ENCODE measurements at regions not wholly inside any gene's neighbourhood (a gene's known extent, or its start where the extent isn't known, plus 50 kb on each side); places are given as distances from the start of the nearest gene placed in this dataset.
"Not testable (repeated sequence)": the region's sequence is repeated elsewhere in the genome, so short reads cannot be mapped to it uniquely, and the experiment has no call there.

DNA sequence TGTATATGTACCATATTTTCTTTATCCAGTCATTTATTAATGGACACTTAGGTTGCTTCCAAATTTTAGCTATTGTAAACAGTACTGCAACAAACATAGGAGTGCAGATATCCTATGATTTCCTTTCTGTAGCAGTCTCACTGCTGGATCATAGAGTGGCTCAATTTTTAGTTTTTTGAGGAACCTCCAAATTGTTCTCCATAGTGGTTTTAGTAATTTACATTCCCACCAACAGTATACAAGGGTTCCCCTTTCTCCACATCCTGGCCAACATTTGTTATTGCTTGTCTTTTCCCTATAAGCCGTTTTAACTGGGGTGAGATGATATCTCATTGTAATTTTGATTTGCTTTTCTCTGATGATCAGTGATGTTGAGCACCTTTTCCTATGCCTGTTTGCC, 114.3 kb downstream of the TMEM17 start:
- Mint-ChIP-seq H3K36me3 (ENCODE audit: low read depth, unreplicated experiment) (no peaks in the 10 kb centered on the region), H3K4me1 (ENCODE audit: low read depth, unreplicated experiment) (no peaks in the 10 kb centered on the region), H3K9me3 (ENCODE audit: unreplicated experiment) (no peaks in the 10 kb centered on the region), H3K4me3 (ENCODE audit: unreplicated experiment) (no peak overlapping the region), H3K27me3 (ENCODE audit: low read depth, unreplicated experiment) (no peaks in the 10 kb centered on the region), H3K27ac (ENCODE audit: unreplicated experiment) (no peak overlapping the region)
- no peaks in the 10 kb centered on the region for H3K9me3 ChIP-seq (ENCODE audit: insufficient read depth, low read depth, low read length)
- no peak overlapping the region for H3K4me3 ChIP-seq (ENCODE audit: insufficient read depth, low read depth, low read length)
- H3K79me2 ChIP-seq (ENCODE audit: insufficient read depth, low read length), result no peaks in the 10 kb centered on the region
- DNase-seq (ENCODE audit: low read depth), result no peak
- H3K9ac ChIP-seq (ENCODE audit: low read length), result no peak overlapping the region
- no peak for TF ChIP-seq EZH2 (IDR thresholded peaks at IDR 0.05; ENCODE audit: insufficient read depth, low read length)
- TF ChIP-seq, protein P1, sequence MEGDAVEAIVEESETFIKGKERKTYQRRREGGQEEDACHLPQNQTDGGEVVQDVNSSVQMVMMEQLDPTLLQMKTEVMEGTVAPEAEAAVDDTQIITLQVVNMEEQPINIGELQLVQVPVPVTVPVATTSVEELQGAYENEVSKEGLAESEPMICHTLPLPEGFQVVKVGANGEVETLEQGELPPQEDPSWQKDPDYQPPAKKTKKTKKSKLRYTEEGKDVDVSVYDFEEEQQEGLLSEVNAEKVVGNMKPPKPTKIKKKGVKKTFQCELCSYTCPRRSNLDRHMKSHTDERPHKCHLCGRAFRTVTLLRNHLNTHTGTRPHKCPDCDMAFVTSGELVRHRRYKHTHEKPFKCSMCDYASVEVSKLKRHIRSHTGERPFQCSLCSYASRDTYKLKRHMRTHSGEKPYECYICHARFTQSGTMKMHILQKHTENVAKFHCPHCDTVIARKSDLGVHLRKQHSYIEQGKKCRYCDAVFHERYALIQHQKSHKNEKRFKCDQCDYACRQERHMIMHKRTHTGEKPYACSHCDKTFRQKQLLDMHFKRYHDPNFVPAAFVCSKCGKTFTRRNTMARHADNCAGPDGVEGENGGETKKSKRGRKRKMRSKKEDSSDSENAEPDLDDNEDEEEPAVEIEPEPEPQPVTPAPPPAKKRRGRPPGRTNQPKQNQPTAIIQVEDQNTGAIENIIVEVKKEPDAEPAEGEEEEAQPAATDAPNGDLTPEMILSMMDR (IDR thresholded peaks at IDR 0.05; ENCODE audit: insufficient read depth, low read depth, low read length), result no peak
- no peaks in the 10 kb centered on the region for H3K4me1 ChIP-seq (ENCODE audit: insufficient read depth, low read length)
- H3K36me3 ChIP-seq (ENCODE audit: insufficient read depth, low read length), result no peaks in the 10 kb centered on the region
- H3K27me3 ChIP-seq (ENCODE audit: insufficient read depth, low read length), result no peaks in the 10 kb centered on the region
- H3K27ac ChIP-seq (ENCODE audit: low read depth, low read length), result no peak overlapping the region
- no peak overlapping the region for H2AFZ ChIP-seq (ENCODE audit: low read depth, low read length)
- no peaks in the 10 kb centered on the region for H4K20me1 ChIP-seq (ENCODE audit: insufficient read depth, low read length)
- H3K4me2 ChIP-seq (ENCODE audit: low read length), result no peak overlapping the region
- FAIRE-seq, result no peak

DNA sequence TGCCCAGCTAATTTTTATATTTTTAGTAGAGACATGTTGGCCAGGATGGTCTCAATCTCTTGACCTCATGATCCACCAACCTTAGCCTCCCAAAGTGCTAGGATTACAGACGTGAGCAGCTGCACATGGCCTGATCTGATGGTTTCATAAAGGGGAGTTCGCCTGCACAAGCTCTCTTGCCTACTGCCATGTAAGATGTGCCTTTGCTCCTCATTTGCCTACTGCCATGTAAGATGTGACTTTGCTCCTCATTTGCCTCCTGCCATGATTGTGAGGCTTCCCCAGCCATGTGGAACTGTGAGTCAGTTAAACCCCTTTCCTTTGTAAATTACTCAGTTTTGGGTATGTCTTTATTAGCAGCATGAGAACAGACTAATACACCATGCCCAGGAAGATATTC, 119.6 kb downstream of the TMEM17 start:
- not testable (repeated sequence) for H3K79me2 ChIP-seq (ENCODE audit: insufficient read depth, low read length); H2AFZ ChIP-seq (ENCODE audit: low read depth, low read length); H3K4me3 Mint-ChIP-seq (ENCODE audit: unreplicated experiment); H3K36me3 Mint-ChIP-seq (ENCODE audit: low read depth, unreplicated experiment); DNase-seq (ENCODE audit: low read depth); H3K27me3 Mint-ChIP-seq (ENCODE audit: low read depth, unreplicated experiment); H3K27me3 ChIP-seq (ENCODE audit: insufficient read depth, low read length); H3K4me3 ChIP-seq (ENCODE audit: insufficient read depth, low read depth, low read length); H3K36me3 ChIP-seq (ENCODE audit: insufficient read depth, low read length); H3K4me1 ChIP-seq (ENCODE audit: insufficient read depth, low read length); H3K9me3 Mint-ChIP-seq (ENCODE audit: unreplicated experiment); H3K9ac ChIP-seq (ENCODE audit: low read length); H3K9me3 ChIP-seq (ENCODE audit: insufficient read depth, low read depth, low read length); H3K27ac Mint-ChIP-seq (ENCODE audit: unreplicated experiment); FAIRE-seq; H4K20me1 ChIP-seq (ENCODE audit: insufficient read depth, low read length); H3K4me2 ChIP-seq (ENCODE audit: low read length); H3K27ac ChIP-seq (ENCODE audit: low read depth, low read length)
- H3K4me1 Mint-ChIP-seq (ENCODE audit: low read depth, unreplicated experiment), result peaks cover 12% of the 10 kb centered on the region

DNA sequence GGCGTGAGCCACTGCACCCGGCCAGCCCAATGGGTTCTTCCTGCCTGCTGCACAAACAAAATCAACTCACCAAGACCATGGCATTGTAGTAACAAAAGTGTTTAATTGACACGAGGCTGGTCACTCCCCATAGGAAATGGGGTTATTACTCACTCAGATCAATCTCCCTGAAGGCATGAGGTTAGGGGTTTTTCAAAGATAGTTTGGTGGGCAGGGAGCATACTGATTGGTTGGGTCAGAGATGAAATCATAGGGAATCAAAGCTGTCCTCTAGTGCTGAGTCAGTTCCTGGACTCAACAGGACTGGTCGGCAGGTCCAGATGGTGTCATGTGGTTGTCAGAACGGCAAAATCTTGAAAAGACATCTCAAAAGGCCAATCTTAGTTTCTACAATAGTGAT, 122.1 kb downstream of the TMEM17 start:
- Mint-ChIP-seq H3K36me3 (ENCODE audit: low read depth, unreplicated experiment) (no peaks in the 10 kb centered on the region), H3K4me1 (ENCODE audit: low read depth, unreplicated experiment) (peaks cover 12% of the 10 kb centered on the region), H3K4me3 (ENCODE audit: unreplicated experiment) (no peak overlapping the region), H3K9me3 (ENCODE audit: unreplicated experiment) (no peaks in the 10 kb centered on the region), H3K27me3 (ENCODE audit: low read depth, unreplicated experiment) (no peaks in the 10 kb centered on the region), H3K27ac (ENCODE audit: unreplicated experiment) (no peak overlapping the region)
- H3K36me3 ChIP-seq (ENCODE audit: insufficient read depth, low read length), result no peaks in the 10 kb centered on the region
- DNase-seq (ENCODE audit: low read depth), result peak; percentile 27
- no peak for TF ChIP-seq EZH2 (IDR thresholded peaks at IDR 0.05; ENCODE audit: insufficient read depth, low read length)
- TF ChIP-seq, protein P1 (IDR thresholded peaks at IDR 0.05; ENCODE audit: insufficient read depth, low read depth, low read length), result no peak
- H3K4me2 ChIP-seq (ENCODE audit: low read length), result no peak overlapping the region
- H3K27ac ChIP-seq (ENCODE audit: low read depth, low read length), result no peak overlapping the region
- FAIRE-seq, result no peak
- H4K20me1 ChIP-seq (ENCODE audit: insufficient read depth, low read length), result no peaks in the 10 kb centered on the region
- H2AFZ ChIP-seq (ENCODE audit: low read depth, low read length), result no peak overlapping the region
- no peak overlapping the region for H3K9ac ChIP-seq (ENCODE audit: low read length)
- no peak overlapping the region for H3K4me3 ChIP-seq (ENCODE audit: insufficient read depth, low read depth, low read length)
- H3K79me2 ChIP-seq (ENCODE audit: insufficient read depth, low read length), result no peaks in the 10 kb centered on the region
- no peaks in the 10 kb centered on the region for H3K9me3 ChIP-seq (ENCODE audit: insufficient read depth, low read depth, low read length)
- no peaks in the 10 kb centered on the region for H3K27me3 ChIP-seq (ENCODE audit: insufficient read depth, low read length)
- H3K4me1 ChIP-seq (ENCODE audit: insufficient read depth, low read length), result no peaks in the 10 kb centered on the region
